A673 (cell line): ENCODE measurements at regions not wholly inside any gene's neighbourhood (a gene's known extent, or its start where the extent isn't known, plus 50 kb on each side); places are given as distances from the start of the nearest gene placed in this dataset.

Experiments used
- BruUV-seq: library from RNA; stranded (reverse); fragments of 400-500 nt; replicated peaks from 2 replicates; lab custom pipeline; 2021; lab: Mats Ljungman, UMichigan
- CTCF ChIA-PET: fragments of 300-600 bp; sonication (Branson Sonifier 250); formaldehyde crosslinking; loops from one replicate; lab custom pipeline; 2022; ENCODE audit warnings: antibody characterized with exemption; lab: Charles Lee
- POLR2A ChIA-PET: fragments of 300-600 bp; sonication (Branson Sonifier 250); formaldehyde crosslinking; loops from one replicate; lab custom pipeline; 2022; ENCODE audit warnings: antibody characterized with exemption; ENCODE audit not compliant: low non-redundant PET; lab: Charles Lee
- DNase-seq: peaks from one replicate; pipeline ENCODE4 v3.0.0-alpha.2; 2015; ENCODE audit warnings: low spot score
- H3K27ac ChIP-seq: fragments of 200-600 bp; sonication (generic); 2 replicates; pipeline ENCODE4 v1.5.1; 2016; ENCODE audit warnings: mixed run types, low read depth, mild to moderate bottlenecking, mixed read lengths, antibody characterized with exemption, low read length; ENCODE audit not compliant: poor library complexity, severe bottlenecking
- H3K27me3 ChIP-seq: fragments of 200-600 bp; sonication (generic); replicated peaks from 2 replicates; pipeline ENCODE4 v1.6.1; 2017; ENCODE audit warnings: mixed run types, low read depth, mild to moderate bottlenecking, mixed read lengths, antibody characterized with exemption, low read length; ENCODE audit not compliant: insufficient read depth, poor library complexity
- H3K36me3 ChIP-seq: fragments of 200-600 bp; sonication (generic); 2 replicates; pipeline ENCODE4 v1.6.1; 2016; ENCODE audit warnings: mixed run types, mild to moderate bottlenecking, mixed read lengths, antibody characterized with exemption, low read length; ENCODE audit not compliant: insufficient read depth, poor library complexity, severe bottlenecking
- H3K4me1 ChIP-seq: fragments of 200-600 bp; sonication (generic); 2 replicates; pipeline ENCODE4 v1.6.1; 2017; ENCODE audit warnings: mixed run types, mild to moderate bottlenecking, mixed read lengths, antibody characterized with exemption, low read length; ENCODE audit not compliant: insufficient read depth, poor library complexity, severe bottlenecking
- H3K4me3 ChIP-seq: fragments of 200-600 bp; sonication (generic); 2 replicates; pipeline ENCODE4 v1.5.1; 2016; ENCODE audit warnings: low read depth, mixed run types, mild to moderate bottlenecking, mixed read lengths, low read length; ENCODE audit not compliant: poor library complexity, severe bottlenecking
- H3K9me3 ChIP-seq: fragments of 200-600 bp; sonication (generic); 2 replicates; pipeline ENCODE4 v1.6.1; 2016; ENCODE audit warnings: mixed run types, low read depth, mild to moderate bottlenecking, mixed read lengths, antibody characterized with exemption, low read length; ENCODE audit not compliant: poor library complexity, severe bottlenecking
- CTCF ChIP-seq: fragments of 300-800, 200-600 bp; sonication (generic); conservative IDR thresholded peaks from 2 replicates; pipeline ENCODE4 v1.5.1; 2017; ENCODE audit warnings: low read depth, mild to moderate bottlenecking, antibody characterized with exemption, low read length, moderate library complexity, mixed read lengths
- EZH2 ChIP-seq: fragments of 200-600 bp; sonication (generic); IDR thresholded peaks from 2 replicates; pipeline ENCODE4 v1.6.1; 2017; ENCODE audit warnings: borderline replicate concordance, low read depth, mild to moderate bottlenecking, mixed read lengths, antibody characterized with exemption, low read length; ENCODE audit not compliant: poor library complexity, severe bottlenecking
- intact Hi-C: fragments of 100-400 bp; cut with micrococcal nuclease; formaldehyde crosslinking; loops from one replicate; pipeline ENCODE4 v1.10.0; 2022; ENCODE audit not compliant: unreplicated experiment

GRCh38 chr3:103629391-103629790 lies 1194.6 kb downstream of the ZPLD1 start:
- no peak for TF ChIP-seq CTCF
- TF ChIP-seq EZH2 = no peak
- no TSS peak for BruUV-seq
- Histone ChIP-seq H3K27me3 (no peaks in the 10 kb centered on the region), H3K36me3 (no peaks in the 10 kb centered on the region), H3K4me1 (no peaks in the 10 kb centered on the region), H3K9me3 (peaks cover 23% of the 10 kb centered on the region), H3K4me3 (no peak overlapping the region), H3K27ac (no peak overlapping the region)
- DNase-seq = no peak
- CTCF ChIA-PET = no interaction called here
- intact Hi-C loops = no loop called here
- POLR2A ChIA-PET = interaction anchor here (0.6 kb wide), 1 partner anchor 463 kb away, joined by 3 read pairs; no protein-coding TSS in a partner anchor

- Histone ChIP-seq H3K27ac (no peak overlapping the region), H3K27me3 (no peaks in the 10 kb centered on the region), H3K36me3 (no peaks in the 10 kb centered on the region), H3K4me1 (no peaks in the 10 kb centered on the region), H3K4me3 (no peak overlapping the region), H3K9me3 (no peaks in the 10 kb centered on the region)
- ChIA-PET POLR2A (no interaction called here), CTCF (no interaction called here)
- intact Hi-C loops = no loop called here
- BruUV-seq = no TSS peak
- no peak for TF ChIP-seq EZH2
- TF ChIP-seq CTCF = no peak
- DNase-seq = no peak
Measured at GRCh38 chr3:103644450-103644849, 1209.6 kb downstream of the ZPLD1 start.

- CTCF ChIA-PET = no interaction called here
- Histone ChIP-seq H3K9me3 (no peaks in the 10 kb centered on the region), H3K4me1 (no peaks in the 10 kb centered on the region), H3K36me3 (no peaks in the 10 kb centered on the region), H3K27ac (no peak overlapping the region), H3K27me3 (no peaks in the 10 kb centered on the region), H3K4me3 (no peak overlapping the region)
- BruUV-seq = no TSS peak
- intact Hi-C loops = no loop called here
- no peak for DNase-seq
- TF ChIP-seq EZH2 (no peak), CTCF (no peak)
- POLR2A ChIA-PET = no interaction called here
Measured at GRCh38 chr3:103653996-103654395, 1219.2 kb downstream of the ZPLD1 start.
